GM12892 (cell line): ENCODE measurements at regions not wholly inside any gene's neighbourhood (a gene's known extent, or its start where the extent isn't known, plus 50 kb on each side); places are given as distances from the start of the nearest gene placed in this dataset.

Experiments
- DNase-seq: peaks from one replicate; pipeline ENCODE4 v3.0.0; 2011; ENCODE audit not compliant: insufficient read length
- FAIRE-seq: peaks from 2 replicates; lab custom pipeline; 2011; peaks lifted over from hg19 to GRCh38; lab: Jason Lieb, UNC
- POLR2A ChIP-seq: IDR thresholded peaks from 2 replicates; pipeline ENCODE4 v1.6.1; 2011; ENCODE audit warnings: low read depth, low read length, control low read depth
- POLR2AphosphoS5 ChIP-seq: IDR thresholded peaks from 2 replicates; pipeline ENCODE4 v1.6.1; 2011; ENCODE audit warnings: low read depth, low read length, control low read depth
- TAF1 ChIP-seq: IDR thresholded peaks from 2 replicates; pipeline ENCODE4 v1.6.1; 2011; ENCODE audit warnings: low read depth, mild to moderate bottlenecking, control low read depth, low read length, borderline replicate concordance

DNA sequence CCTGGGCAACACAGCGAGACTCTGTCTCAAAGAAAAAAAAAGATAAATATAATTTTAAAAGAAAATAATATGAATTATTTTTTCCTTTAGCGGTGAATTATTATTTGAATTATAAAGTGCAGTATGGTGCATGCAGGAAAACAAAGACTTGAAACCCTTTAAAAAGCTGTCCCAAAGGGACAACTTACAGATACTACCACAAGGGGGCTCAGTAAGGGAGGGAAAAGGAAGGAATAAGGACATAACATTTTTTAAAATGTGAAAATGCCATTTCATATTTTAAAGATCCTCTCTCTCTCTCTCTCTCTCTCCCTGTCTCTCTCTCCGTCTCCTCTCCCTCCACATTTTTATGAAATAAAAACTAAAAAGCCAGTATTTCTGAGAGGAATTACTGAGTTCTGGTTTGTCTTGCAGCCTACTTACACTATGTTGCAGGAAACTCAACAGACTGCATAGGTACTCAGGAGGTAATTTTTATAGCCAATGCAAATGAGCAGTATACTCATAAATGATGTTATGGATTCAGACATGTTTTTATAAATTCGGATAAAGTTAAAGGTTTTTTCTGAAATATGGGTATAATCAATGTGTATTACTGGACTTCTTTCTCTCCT lies 455.0 kb upstream of the GJE1 start:
- DNase-seq (no peak), FAIRE-seq (peak; percentile 78)
- TF ChIP-seq POLR2A (no peak), TAF1 (no peak), POLR2AphosphoS5 (no peak)

DNA sequence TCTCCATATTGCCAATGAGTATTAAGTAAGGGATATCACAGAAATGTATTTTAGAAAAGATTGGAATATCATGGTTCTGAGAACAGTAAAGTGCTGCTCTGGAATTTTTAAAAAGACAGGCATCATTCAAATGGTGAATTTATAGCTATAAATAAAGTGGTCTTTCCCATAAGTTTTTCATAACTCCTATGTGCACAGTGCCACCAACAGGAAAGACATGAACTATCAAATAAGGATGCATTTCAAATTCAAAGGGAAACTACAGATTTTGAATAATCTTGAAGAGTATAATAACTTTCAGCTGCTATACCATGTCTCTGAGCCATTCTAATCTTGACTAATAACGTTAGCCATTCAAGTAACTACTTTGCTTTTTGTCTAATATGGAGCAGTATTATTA lies 456.8 kb upstream of the GJE1 start:
- DNase-seq, result no peak
- FAIRE-seq, result no peak
- no peak for TF ChIP-seq POLR2A
- TF ChIP-seq POLR2AphosphoS5, result no peak
- TF ChIP-seq TAF1, result no peak

DNA sequence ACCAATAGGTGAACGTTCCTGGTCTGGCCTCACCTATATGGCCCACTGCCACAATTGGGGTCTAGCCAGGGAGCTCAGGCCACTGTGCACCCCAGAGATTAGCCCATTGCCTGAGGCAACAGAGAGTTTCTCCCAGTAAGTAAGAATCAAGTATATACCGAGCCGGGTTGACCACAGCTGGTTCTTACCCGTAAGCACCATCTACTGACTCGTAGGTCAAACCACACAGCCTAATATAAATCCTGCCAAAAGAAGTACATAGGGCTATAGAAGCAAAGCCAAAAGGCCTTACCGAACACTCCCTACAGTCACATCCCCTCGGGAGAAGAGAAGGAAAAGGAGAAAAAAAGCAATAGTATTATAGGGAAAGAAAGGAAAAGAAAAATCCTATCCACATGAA lies 463.6 kb upstream of the GJE1 start:
- TF ChIP-seq POLR2AphosphoS5 (no peak), TAF1 (no peak), POLR2A (no peak)
- DNase-seq (no peak), FAIRE-seq (no peak)

DNA sequence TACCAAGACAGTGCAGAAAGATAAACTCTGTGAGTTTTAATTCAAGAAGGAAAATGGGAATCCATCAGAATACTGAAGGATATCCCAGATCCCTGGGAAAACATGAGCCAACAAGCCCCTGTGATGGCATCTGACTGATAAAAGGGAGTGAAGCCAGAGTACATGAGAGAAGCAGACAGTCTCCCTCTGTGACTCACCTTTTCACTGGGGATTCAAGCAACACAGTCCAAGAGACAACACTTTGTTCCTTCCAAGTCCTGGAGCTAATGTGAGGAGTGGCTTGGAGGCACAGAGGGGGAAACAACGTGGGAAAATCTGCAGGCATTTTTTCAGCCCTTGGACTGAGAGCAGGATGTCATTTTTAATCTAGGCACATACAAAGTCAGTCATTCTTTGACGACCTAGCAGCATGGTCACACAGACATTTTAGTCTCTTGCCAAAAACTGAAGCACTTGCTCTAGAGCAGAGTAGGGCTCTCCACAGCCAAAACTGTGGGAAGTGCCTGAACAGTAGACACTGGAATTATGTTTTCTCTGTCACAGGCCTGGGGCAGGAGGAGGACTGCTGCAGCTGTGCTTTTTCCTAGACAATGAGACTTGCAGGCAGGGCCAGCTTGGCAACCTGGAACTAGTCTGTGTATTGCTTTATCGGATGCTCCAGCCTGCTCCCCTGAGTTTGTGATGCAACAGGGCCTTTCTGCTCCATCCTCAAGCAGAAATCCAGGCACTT lies 465.0 kb upstream of the GJE1 start:
- TF ChIP-seq TAF1 (no peak), POLR2AphosphoS5 (no peak)
- DNase-seq, result no peak
- no peak for FAIRE-seq

DNA sequence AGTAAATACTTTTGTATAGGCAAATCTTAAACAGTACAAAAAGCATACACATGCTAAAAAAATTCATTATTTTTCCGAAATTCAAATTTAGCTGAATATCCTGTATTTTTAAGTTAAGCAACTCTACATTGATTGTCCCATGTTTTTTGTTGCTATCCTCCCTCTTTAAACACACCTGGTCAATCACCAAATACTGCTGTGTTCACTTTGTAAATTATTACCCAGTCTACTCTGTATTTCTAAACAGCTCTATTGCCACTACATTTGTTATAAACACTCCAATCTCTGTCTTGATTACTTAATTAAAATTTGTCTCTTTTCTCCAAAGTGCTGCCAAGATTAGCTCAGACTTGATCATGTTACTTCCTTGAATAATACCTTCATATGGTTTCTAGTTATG lies 466.5 kb upstream of the GJE1 start:
- no peak for DNase-seq
- no peak for FAIRE-seq
- no peak for TF ChIP-seq POLR2AphosphoS5
- TF ChIP-seq POLR2A, result no peak
- TF ChIP-seq TAF1, result no peak

DNA sequence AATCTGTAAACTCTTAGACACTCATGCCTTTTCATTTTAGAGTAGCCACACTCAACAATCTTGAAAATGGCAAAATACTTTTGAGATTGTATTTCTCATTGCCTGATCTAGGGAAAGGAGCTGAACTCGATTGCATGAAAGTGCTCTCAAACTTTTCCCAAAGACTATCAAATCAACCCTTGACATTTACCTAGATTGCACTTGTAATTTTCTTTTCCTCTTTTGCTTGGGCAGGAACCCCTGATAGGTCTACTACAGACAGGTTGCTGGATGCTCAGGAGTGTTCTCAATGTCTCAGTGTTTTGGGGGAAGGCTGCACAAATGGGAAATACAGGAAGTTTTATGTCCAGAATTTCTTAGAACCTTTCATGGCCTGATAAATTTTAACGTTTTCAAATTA lies 468.0 kb upstream of the GJE1 start:
- FAIRE-seq, result no peak
- TF ChIP-seq POLR2AphosphoS5, result no peak
- no peak for TF ChIP-seq TAF1
- TF ChIP-seq POLR2A, result no peak

DNA sequence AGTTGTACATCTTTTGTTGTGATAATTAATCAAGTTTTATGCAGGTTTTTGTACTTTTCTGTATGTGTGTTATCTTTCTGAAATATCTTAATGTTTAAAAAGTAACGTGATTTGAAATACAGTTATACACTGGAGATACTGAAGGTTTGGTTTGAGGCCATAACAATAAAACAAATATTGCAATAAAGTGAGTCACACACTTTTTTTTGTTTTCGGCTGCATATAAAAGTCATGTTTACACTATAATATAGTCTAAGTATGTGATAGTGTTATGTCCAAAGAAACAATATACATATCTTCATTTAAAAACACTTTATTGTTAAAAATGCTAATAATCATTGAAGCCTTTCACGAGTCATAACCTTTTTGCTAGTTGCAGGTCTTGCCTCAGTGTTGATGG lies 473.1 kb upstream of the GJE1 start:
- TF ChIP-seq TAF1 (no peak), POLR2A (no peak), POLR2AphosphoS5 (no peak)
- no peak for FAIRE-seq
- no peak for DNase-seq

More for the DNA sequence above, 468.0 kb upstream of the GJE1 start:
- DNase-seq, result no peak

DNA sequence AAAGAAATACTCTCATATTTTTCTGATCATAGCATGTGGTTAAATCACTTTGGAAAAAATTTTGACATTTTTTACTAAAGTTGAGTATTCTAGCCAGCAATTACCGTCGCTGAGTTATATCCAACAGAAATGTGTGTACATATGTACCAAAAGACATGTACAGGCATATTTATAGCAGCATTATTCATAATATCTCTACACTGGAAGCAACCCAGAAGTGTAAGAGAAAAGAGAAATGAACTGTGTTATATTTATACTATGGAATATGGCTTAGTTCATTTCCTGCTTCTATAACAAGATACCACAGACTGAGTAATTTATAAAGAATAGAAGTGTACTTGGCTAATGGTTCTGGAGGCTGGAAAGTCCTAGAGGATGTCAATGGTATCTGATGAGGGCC lies 474.0 kb upstream of the GJE1 start:
- DNase-seq, result no peak
- no peak for FAIRE-seq
- no peak for TF ChIP-seq POLR2AphosphoS5
- no peak for TF ChIP-seq POLR2A
- TF ChIP-seq TAF1, result no peak

DNA sequence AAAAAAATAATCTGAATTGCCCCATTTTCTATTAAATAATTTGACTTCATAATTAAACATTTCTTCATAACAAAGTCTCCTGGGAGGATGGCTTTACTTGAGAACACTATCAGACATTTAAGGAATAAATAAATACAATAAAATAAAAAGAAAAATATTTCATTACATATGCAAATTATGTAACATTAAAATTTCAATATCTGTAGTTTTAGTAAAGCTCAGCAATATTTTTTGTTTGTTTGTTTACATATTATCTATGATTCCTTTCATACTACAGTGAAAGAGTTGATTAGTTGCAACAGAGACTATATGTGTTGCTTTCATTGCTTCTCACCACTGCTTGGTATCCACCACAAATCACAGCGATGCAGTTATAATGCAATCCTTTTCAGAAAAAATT lies 474.9 kb upstream of the GJE1 start:
- FAIRE-seq, result no peak
- TF ChIP-seq TAF1 (no peak), POLR2AphosphoS5 (no peak), POLR2A (no peak)
- DNase-seq, result no peak

DNA sequence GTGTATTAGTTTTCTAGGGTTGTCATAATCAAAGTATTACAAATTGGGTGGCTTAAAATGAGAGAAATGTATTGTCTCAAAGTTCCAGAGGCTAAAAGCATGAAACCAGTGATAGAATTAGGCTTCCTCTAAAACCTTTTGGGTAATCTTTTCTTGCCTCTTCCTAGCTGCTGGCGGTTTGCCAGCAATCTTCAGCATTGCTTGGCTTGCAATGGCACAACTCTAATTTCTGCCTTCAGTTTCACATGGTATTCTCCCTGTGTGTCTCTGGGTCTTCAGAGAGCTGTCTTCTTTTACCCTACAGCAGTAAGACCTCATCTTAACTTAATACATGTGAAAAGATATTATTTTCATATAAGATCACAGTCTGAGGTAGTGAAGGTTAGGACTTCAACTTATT lies 479.1 kb upstream of the GJE1 start:
- no peak for DNase-seq
- no peak for FAIRE-seq
- TF ChIP-seq POLR2A (no peak), TAF1 (no peak), POLR2AphosphoS5 (no peak)

DNA sequence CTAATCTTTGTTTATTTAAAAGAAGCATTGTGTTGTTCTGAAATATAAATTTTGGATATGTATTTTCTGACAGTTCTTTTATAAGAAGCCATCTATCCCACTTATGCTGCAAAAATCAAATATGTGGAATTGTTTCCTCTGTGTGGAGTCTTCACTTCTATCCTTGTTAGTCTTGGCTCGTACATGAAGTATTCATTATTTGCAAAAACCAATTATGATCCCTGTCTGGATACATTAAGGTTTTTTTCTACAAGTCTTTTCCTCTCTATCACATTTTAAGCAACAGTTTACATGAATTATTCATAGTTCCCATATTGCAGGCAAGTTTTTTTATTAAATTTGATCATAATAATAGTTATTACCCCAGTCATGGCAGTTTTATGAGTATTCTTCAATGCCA lies 490.8 kb upstream of the GJE1 start:
- TF ChIP-seq POLR2A (no peak), TAF1 (no peak), POLR2AphosphoS5 (no peak)
- no peak for FAIRE-seq
- no peak for DNase-seq

DNA sequence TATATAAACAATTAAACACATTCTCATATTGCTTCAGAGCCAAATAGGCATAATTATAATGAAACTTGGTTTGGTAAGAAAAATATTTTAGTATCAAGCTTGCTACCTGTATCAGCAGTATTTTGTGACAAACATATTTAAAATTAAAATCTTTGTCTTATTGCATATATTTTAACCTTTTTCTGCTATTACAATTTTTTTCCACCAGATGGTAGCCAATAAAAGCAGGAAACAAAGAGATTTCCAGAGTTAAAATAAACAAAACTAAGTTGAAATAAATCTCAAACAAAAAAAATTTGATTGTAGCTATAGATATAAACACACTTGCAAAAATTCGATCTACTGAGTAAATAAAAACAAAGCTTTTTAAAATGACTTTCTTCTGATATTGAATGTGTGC lies 491.3 kb upstream of the GJE1 start:
- FAIRE-seq, result no peak
- no peak for DNase-seq
- TF ChIP-seq POLR2AphosphoS5 (no peak), POLR2A (no peak), TAF1 (no peak)
